ENCODE measurements at regions not wholly inside any gene's neighbourhood (a gene's known extent, or its start where the extent isn't known, plus 50 kb on each side); places are given as distances from the start of the nearest gene placed in this dataset.

GRCh38 chr6:137722749-137723272 is 144.2 kb upstream of the TNFAIP3 start:
- DNase-seq (ENCODE audit: low read depth): no peak
- in situ Hi-C loops (cut with HindIII; ENCODE audit: low pct_unique_long_range_greater_than_20kb, low sequenced_read_pairs): no loop called here

DNA sequence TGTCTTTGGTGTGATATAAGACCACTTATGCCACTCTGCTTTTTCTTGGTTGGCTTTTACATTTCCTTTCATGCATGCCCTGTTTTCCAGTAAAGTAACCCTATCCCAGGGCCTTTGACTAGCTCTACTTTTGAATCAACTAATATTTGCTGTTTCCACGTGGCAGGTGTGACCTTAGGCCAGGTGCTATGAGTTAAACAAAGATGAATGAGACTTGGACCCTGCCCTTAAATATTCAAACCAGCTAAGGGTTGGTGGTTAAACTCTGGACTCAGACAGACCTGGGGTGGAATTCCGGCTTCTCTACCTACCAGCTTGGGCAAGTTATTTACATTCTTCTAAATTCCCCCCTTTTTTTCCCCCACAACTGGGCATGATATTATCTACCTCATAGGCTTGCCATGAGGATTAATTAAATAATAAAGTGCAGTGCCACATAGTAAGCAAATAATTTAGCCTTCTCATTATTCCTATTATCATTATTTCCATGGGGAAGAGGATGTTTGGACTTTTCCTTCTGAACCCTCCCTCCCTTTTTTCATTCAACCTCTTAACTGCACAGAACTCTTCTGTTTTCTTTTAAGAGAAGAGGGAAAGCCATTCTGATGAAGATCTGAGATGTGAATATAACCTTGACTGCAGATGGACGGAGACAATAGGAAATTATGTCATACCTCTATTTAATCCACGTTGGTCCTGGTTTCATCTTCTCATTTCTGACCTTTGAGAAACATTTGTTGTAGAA is 143.6 kb upstream of the TNFAIP3 start:
- DNase-seq (ENCODE audit: low read depth): no peak
- in situ Hi-C loops (cut with HindIII; ENCODE audit: low pct_unique_long_range_greater_than_20kb, low sequenced_read_pairs): no loop called here

DNA sequence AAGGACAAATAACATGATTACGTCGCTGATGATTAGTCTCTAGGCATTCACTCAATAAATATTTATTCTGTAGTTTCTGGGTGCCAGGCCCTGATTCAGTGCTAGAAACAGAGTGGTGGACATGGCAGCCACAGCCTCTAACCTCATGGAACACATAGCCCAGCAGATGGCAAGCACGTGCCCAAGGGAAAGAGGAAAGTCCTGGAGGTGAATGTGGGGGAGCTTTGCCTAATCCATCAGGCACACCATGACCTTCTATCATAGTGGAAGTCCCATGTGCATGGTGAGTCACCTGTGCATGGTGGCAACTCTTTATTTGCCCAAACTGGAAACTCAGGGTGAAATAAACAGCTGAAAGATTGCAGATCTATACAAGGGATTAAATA is 143.0 kb upstream of the TNFAIP3 start:
- DNase-seq (ENCODE audit: low read depth): no peak
- in situ Hi-C loops (cut with HindIII; ENCODE audit: low pct_unique_long_range_greater_than_20kb, low sequenced_read_pairs): no loop called here

- no peak for DNase-seq (ENCODE audit: low read depth)
- in situ Hi-C loops (cut with HindIII; ENCODE audit: low pct_unique_long_range_greater_than_20kb, low sequenced_read_pairs): no loop called here
Observed at GRCh38 chr6:137724495-137725211, 142.4 kb upstream of the TNFAIP3 start.

DNA sequence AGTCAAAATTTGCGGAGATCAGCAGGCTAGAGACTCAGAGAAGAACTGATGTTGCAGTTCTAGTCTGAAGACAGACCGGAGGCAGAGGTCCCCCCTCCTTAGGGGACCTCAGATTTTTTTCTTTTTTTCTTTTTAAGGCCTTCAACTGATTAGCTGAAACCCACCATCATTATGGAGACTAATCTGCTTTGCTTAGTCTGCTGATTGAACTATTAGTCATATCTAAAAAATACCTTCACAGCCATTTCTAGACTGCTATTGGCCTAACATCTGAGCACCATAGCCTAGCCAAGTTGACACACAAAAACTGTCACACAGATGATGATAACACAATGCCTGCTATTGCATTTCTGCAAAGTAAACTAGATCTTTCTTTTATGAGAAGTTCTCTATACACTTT is 141.1 kb upstream of the TNFAIP3 start:
- in situ Hi-C loops (cut with HindIII; ENCODE audit: low pct_unique_long_range_greater_than_20kb, low sequenced_read_pairs): no loop called here

DNA sequence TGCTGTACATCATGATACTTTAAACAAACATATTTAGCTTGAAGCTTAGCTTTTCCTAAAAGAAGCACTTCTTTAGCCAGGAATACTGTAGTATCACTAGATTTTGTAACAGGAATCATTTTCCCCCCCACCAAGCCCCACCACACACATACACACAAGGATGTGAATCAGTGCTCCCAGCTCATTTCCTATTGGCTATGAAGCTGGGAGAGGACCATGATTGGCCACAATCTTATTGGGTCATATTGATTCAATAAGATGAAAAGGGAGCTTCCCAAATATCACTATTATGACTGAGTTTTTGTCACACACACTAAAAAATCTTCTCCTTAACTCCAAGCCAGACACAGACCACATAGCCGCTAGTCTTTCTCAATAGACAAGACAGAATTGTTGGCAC is 140.5 kb upstream of the TNFAIP3 start:
- in situ Hi-C loops (cut with HindIII; ENCODE audit: low pct_unique_long_range_greater_than_20kb, low sequenced_read_pairs): no loop called here
- DNase-seq (ENCODE audit: low read depth): no peak

More for the DNA sequence above, 141.1 kb upstream of the TNFAIP3 start:
- DNase-seq (ENCODE audit: low read depth): no peak

DNA sequence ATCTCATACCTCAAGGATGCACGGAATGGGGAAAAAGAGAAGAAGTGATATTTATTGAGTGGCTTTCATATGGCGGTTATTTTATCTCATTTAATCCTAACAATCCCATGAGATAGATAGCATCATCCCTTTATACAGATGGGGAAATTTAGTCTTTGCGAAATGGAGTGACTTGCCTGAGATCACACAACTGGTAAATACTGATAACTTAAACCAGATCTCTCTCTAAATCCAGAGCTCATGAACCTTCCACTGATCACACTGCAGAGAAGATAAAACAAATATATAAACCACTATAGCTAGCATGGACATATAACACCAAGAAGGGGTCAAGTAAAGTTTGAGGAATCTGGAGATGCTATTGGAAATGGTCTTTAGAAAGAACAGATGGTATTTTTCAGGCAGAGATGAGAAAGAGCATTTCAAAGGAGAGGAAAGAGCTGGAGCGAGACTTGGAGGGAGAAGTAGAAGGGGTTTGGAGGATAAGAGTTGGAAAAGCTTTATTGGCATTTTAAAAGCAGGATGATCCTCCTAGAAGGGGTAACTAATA is 139.8 kb upstream of the TNFAIP3 start:
- DNase-seq (ENCODE audit: low read depth): no peak
- in situ Hi-C loops (cut with HindIII; ENCODE audit: low pct_unique_long_range_greater_than_20kb, low sequenced_read_pairs): no loop called here

GRCh38 chr6:137728386-137729349 is 138.4 kb upstream of the TNFAIP3 start:
- in situ Hi-C loops (cut with HindIII; ENCODE audit: low pct_unique_long_range_greater_than_20kb, low sequenced_read_pairs): no loop called here
- no peak for DNase-seq (ENCODE audit: low read depth)

DNA sequence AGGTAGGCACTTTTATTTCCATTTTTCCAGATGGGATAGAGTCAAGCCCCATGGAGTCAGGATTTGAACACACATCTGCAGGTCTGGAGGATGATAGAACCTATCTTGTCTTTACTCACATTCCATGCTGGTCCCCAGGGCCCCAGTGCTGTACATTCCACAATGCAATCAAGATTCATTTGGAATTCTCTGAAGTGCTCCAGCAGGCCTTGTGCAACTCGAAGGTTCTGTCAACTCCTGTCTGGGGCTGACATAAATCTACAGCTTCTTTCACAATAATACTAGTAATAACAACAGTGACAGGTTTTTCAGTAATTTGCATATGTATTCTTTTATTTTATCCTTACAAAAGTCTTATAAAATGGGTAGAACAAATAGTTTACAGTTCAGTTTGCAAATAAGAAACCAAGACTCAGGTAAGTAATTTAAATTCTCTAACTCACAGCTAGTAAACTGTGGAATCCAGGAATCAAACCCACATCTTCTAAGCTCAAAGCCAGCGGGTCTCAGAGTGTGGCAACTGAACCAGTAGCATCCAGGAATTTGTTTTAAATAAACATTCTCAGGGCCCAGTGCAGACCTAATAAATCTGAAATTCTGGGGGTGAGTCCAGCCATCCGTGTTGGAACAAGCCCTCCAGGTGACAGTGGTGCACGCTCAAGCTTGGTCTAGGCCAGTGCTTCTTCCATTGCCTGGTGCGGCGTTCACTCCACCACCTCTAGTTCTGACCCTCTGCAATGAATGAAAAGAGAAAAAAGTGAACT is 137.0 kb upstream of the TNFAIP3 start:
- in situ Hi-C loops (cut with HindIII; ENCODE audit: low pct_unique_long_range_greater_than_20kb, low sequenced_read_pairs): no loop called here
- DNase-seq (ENCODE audit: low read depth): no peak

DNA sequence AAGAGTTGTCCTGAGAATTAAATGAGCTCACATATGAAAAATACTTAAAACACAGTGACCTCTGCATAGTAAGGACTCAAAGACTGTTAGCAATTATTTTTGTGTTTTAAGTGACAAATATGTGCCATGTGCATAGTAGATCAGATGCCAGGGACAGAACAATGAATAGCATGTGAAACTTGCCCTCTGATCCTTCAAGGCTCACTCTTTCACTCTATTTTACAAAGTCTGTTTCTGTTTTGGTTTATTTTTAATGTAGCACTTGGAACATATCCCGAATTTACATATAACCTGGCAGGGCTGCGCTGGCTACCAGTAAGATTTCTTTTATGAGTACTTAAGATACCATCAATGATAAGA is 135.5 kb upstream of the TNFAIP3 start:
- DNase-seq (ENCODE audit: low read depth): no peak
- in situ Hi-C loops (cut with HindIII; ENCODE audit: low pct_unique_long_range_greater_than_20kb, low sequenced_read_pairs): no loop called here

- in situ Hi-C loops (cut with HindIII; ENCODE audit: low pct_unique_long_range_greater_than_20kb, low sequenced_read_pairs): no loop called here
- DNase-seq (ENCODE audit: low read depth): no peak
Observed at GRCh38 chr6:137731960-137732616, 135.0 kb upstream of the TNFAIP3 start.

GRCh38 chr6:137733372-137733771 is 133.7 kb upstream of the TNFAIP3 start:
- in situ Hi-C loops (cut with HindIII; ENCODE audit: low pct_unique_long_range_greater_than_20kb, low sequenced_read_pairs): no loop called here
- DNase-seq (ENCODE audit: low read depth): no peak

DNA sequence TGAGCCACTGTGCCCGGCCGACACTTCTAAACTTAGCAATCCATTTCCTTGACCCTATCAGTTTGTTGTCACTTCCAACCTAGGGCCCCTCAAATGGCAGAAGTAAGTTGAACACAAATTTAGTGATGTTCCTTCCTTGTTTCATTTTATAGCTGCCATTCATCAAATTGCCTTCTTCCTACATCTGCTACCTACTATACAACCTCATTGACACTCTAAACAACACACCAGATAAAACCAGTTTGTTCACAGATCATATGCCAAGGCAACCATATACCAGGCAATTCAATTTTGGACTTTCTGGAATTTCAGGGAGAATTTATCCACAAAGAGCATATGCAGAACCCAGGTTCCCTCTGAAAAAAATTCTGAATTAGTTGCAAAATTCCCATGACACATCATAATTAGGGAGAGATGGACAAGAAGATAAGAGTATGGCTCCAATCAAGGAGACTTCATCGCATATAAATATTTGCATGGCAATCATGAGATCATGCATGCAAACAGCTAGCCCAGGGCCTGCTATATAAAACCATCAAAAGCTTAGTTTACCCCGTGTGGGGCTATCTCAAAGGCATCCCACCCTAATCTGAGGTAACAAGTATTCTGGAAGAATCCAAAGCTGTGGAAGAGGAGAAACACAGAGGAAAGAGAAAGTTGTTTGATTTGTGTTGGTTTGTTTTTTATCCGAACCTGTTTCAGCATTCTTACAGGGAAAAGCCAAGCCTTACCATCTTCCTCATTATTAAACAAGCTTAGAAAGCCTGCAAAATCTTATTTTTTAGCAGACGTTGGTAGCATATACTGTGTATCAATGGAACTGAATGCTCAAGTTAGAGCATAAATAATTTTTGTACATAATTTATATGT is 132.8 kb upstream of the TNFAIP3 start:
- in situ Hi-C loops (cut with HindIII; ENCODE audit: low pct_unique_long_range_greater_than_20kb, low sequenced_read_pairs): no loop called here
- DNase-seq (ENCODE audit: low read depth): no peak

DNA sequence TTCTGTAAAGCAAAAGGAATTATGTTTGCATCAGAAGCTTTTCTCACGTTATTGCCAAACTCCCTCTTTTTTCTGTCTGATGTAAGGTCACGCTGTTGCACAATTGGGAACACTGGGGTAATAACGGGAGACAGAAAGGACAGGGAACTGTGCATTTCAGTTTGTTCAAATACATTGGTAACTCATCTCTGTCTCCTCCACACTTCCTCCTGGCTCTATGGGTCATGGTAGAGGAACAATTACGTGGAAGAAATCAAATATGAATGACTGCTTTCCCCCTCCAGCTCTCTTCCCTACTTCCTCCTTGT is 132.2 kb upstream of the TNFAIP3 start:
- DNase-seq (ENCODE audit: low read depth): no peak
- in situ Hi-C loops (cut with HindIII; ENCODE audit: low pct_unique_long_range_greater_than_20kb, low sequenced_read_pairs): no loop called here

DNA sequence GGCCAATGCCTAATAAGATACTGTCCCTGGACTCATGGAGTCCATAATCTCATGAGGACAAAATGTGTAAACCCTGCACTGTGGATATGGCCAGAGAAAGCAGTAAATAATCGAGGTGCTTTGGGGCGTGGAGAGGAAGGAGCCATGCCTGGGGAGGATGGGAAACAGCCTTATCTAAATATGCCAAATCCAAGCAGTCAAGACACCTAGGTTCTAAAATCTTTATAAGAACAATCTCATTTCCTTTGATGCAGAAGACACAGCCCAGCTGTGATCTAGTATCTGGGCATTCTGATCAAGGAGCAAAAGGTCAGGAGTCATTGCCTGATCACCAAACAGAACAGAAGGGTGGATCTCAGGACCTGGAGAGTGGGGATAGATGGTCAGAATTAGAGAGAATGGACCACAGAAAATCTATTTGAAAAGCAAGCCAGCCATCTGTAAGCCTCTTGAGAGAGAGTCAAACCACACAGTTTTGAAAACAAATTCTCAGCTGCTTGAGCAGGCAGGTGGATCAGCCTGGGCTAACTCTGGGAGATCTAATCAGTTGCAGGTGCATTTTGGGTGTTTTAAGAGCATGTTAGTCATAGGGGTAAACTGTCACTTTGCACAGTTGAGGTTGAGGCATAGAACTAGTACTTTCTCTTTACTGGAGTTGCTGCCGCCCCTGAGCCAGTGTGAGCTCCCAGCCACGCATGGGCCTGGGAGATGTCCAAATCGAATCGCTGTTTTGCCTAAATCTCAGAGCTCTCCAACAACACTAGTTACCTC is 130.8 kb upstream of the TNFAIP3 start:
- no peak for DNase-seq (ENCODE audit: low read depth)
- in situ Hi-C loops (cut with HindIII; ENCODE audit: low pct_unique_long_range_greater_than_20kb, low sequenced_read_pairs): no loop called here

GRCh38 chr6:137736911-137737310 is 130.1 kb upstream of the TNFAIP3 start:
- DNase-seq (ENCODE audit: low read depth): no peak
- in situ Hi-C loops (cut with HindIII; ENCODE audit: low pct_unique_long_range_greater_than_20kb, low sequenced_read_pairs): no loop called here

Data from Caki2 (cell line).